HG03095 (cell line): ENCODE measurements at regions not wholly inside any gene's neighbourhood (a gene's known extent, or its start where the extent isn't known, plus 50 kb on each side); places are given as distances from the start of the nearest gene placed in this dataset.
"Not testable (repeated sequence)": the region's sequence is repeated elsewhere in the genome, so short reads cannot be mapped to it uniquely, and the experiment has no call there.

Source experiments
- ATAC-seq: cut with Tn5 transposase; IDR thresholded peaks from one replicate; pipeline ENCODE4 v1.9.1; 2021; ENCODE audit warnings: moderate library complexity; ENCODE audit not compliant: unreplicated experiment

GRCh38 chr3:20668411-20668810 is 482.4 kb upstream of the SGO1 start:
- ATAC-seq, result no peak

GRCh38 chr3:20666091-20666490 is 480.1 kb upstream of the SGO1 start:
- no peak for ATAC-seq

- ATAC-seq, result no peak
These were observed 472.5 kb upstream of the SGO1 start for GRCh38 chr3:20658491-20658890.

- no peak for ATAC-seq
These were observed 471.6 kb upstream of the SGO1 start for GRCh38 chr3:20657560-20657959.

DNA sequence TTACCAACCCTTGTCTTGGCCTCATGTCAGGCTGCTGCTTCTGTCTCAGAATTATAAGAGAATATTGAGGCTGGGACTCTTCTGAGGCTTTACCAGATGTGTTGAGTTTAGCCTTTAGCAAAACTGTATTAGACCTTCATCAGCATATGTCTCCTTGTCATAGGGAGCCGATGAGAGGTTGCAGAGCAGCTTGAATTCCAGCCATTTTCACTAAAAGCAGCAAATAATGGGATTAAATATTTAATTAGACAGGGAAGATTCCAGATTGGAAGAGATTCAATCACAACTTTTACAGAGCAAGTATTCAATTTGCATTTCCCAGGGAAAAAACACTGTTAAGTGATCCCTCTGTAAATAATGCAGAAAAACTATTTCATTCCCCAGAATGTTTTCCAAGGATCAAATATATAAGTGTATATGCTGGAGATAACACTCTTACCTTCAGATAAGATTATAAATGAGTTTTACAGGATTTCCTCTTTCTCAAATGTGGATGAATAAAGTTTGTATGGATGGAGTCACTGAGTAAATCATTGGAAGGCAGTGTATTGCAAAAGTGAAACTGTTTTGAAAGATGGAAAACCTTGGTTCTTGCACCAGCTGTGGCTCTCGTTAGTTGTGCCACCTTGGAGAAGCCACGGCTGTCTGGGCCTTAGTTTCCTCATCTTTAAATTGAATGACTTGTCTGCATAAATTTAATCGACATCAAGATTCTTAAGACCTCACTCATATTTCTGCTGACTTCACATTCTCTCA is 466.4 kb upstream of the SGO1 start:
- ATAC-seq, result no peak

GRCh38 chr3:20648921-20649381 is 462.9 kb upstream of the SGO1 start:
- no peak for ATAC-seq

- no peak for ATAC-seq
These were observed 462.3 kb upstream of the SGO1 start for GRCh38 chr3:20648294-20648693.

GRCh38 chr3:20646425-20646824 is 460.4 kb upstream of the SGO1 start:
- no peak for ATAC-seq

DNA sequence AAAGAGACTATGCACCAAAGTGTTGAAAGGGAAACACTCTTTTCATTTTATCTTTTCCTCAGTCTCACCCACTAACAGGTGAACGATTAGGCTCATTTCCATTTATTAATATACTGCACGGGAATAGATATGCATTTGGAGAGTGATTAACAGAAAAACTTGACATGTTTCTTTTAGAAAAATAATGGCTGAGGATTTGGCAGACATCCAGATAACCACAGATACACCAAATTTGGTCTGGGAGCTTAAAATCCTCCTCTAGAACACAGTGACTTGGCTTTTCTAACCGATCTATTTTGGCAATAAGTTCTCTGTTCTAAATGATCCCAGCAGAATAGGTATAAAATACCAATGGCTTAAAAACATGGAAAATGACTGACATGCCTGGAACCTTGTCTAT is 459.3 kb upstream of the SGO1 start:
- ATAC-seq, result no peak

DNA sequence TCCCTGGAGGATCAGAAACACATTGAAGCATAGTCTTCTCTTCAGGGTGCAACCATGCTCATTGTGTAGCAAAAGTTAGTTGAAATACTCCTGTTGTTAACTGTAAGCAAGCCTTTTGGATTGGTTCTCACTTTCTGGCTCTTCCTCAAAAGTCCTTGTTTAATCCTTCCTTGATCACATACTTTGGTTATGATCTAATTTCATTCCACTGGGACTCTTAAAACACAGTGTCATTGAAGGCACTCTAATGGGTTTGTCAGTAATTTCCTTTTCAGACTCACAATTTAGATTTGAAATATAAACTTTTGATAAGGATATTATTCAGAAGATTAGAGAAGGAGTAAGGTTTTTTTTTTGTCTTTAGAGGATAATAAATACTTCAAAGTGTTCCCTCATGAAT is 451.7 kb upstream of the SGO1 start:
- ATAC-seq, result no peak

DNA sequence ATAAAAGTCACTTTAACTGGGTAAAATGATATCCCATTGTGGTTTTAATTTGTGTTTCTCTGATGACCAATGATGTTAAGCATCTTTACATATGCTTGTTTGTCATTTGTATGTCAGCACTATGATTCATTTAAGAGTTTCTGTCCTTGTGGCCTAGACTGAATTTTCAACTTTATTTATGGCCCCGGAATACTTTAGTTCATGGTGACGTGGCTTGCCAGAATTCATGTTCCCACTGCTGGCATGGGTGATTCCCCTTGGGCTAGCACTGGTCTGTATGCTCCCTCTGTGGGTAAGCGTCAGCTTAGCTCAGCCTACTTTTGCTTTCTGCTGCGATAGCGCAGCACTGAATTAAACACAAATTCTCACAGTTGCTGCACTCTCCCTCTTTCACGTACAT is 436.3 kb upstream of the SGO1 start:
- ATAC-seq, result no peak

GRCh38 chr3:20618621-20619020 is 432.6 kb upstream of the SGO1 start:
- not testable (repeated sequence) for ATAC-seq

GRCh38 chr3:20618181-20618580 is 432.2 kb upstream of the SGO1 start:
- not testable (repeated sequence) for ATAC-seq

DNA sequence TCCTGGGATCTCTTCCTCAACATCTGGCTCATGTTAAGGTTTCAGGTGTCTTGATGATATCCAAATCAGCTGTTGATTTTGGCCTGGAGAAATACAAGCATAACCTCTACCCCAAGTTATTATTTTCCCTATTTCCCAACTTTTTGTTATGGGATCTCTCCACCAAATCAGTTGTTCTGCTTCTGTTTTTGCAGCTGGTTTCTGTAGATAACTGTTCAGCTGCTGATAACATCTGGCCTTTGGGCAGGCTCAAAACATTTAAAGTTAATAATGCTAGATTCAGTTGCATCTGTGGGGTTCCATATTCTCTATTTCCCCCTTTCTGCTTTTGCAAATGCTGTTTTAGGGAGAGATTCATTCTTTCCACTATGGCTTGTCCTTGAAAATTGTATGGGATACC is 430.0 kb upstream of the SGO1 start:
- not testable (repeated sequence) for ATAC-seq

DNA sequence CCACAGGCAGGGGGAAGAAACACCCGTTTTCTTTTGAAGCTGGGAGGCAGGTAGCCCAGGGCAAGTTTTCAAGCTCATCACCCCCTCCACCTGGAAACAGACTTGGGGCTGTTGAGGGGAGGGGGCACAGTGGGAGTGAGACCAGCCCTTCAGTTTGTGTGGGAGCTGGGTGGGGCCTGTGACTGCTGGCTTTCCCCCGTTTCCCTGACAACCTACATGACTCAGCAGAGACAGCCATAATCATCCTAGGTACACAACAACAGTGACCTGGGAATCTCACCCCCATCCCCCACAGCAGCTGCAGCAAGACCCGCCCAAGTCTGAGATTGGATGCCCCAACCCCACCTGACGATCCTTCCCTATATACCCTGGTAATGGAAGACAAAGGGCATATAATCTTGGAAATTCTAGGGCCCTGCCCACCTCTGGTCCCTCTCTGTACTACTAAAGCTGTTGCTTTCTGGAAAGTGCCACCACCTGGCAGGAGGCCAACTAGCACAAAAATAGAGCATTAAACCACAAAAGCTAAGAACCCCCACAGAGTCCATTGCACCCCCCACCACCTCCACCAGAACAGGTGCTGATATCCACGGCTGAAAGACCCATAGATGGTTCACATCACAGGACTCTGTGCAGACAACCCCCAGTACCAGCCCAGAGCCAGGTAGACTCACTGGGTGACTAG is 422.2 kb upstream of the SGO1 start:
- no peak for ATAC-seq

GRCh38 chr3:20604659-20605058 is 418.7 kb upstream of the SGO1 start:
- no peak for ATAC-seq

- no peak for ATAC-seq
These were observed 403.3 kb upstream of the SGO1 start for GRCh38 chr3:20589275-20589674.

GRCh38 chr3:20588781-20589180 is 402.8 kb upstream of the SGO1 start:
- ATAC-seq, result no peak

GRCh38 chr3:20583648-20584047 is 397.6 kb upstream of the SGO1 start:
- no peak for ATAC-seq

GRCh38 chr3:20576228-20576627 is 390.2 kb upstream of the SGO1 start:
- ATAC-seq, result no peak

- ATAC-seq, result no peak
These were observed 389.1 kb upstream of the SGO1 start for GRCh38 chr3:20575146-20575545.

DNA sequence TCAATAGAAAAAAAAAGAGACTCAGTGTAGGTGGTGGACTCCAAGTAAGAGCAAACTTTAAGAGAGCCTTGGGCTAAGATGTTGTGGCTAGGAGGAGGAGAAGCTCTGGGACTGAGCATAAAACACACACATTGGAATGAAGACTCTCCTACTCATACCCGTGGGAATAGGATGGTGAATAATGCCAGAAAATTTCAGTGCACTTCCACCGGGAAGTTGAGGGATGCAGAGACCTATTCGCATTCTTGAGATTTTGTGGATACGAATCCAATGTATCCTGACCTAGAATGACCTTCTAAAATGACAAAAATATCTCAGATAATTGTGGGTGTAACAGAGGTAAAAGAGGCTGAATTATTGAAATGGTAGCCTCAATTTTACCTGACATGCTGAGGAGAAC is 388.7 kb upstream of the SGO1 start:
- no peak for ATAC-seq

DNA sequence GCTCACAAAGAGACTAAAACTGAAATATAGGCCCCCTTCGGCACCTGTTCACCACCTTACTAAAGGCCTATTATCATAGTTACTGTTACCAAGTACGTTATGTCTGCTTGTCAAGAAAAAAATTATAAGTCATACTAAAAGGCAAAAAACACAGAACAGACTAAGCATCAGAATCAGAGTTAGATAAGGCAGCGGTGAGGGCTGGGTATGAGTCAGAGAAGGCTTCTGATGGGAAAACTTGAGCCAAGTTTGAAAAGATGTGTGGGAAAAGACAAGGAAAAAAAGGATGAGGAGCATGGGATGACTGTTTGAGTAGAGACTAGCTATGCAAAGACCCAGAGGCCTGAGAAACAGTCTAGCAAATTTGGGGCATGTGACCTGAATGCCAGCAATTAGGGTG is 387.2 kb upstream of the SGO1 start:
- no peak for ATAC-seq
